DND-41 (cell line): ENCODE measurements at regions not wholly inside any gene's neighbourhood (a gene's known extent, or its start where the extent isn't known, plus 50 kb on each side); places are given as distances from the start of the nearest gene placed in this dataset.

Experiments
- ATAC-seq: fragments of 200-7000 bp; cut with Tn5 transposase; 3 replicates; pipeline ENCODE4 v1.9.1; 2021; ENCODE audit warnings: low read depth; ENCODE audit not compliant: insufficient read depth
- DNase-seq: peaks from one replicate; pipeline ENCODE4 v3.0.0-alpha.2; 2020
- H2AFZ ChIP-seq: 2 replicates; pipeline ENCODE4 v1.6.0; 2012; ENCODE audit warnings: low read depth, low read length
- H3K27ac ChIP-seq: 2 replicates; pipeline ENCODE4 v1.5.1; 2012; ENCODE audit warnings: low read length, inconsistent platforms
- H3K27me3 ChIP-seq: fragments of 200-600 bp; sonication (generic); 2 replicates; pipeline ENCODE4 v1.6.0; 2012; ENCODE audit warnings: low read length, mild to moderate bottlenecking, inconsistent platforms; ENCODE audit not compliant: insufficient read depth, poor library complexity
- H3K36me3 ChIP-seq: 2 replicates; pipeline ENCODE4 v1.5.1; 2012; ENCODE audit warnings: low read length, inconsistent platforms; ENCODE audit not compliant: insufficient read depth
- H3K4me1 ChIP-seq: 2 replicates; pipeline ENCODE4 v1.5.1; 2012; ENCODE audit warnings: mild to moderate bottlenecking, low read length; ENCODE audit not compliant: insufficient read depth
- H3K4me2 ChIP-seq: 2 replicates; pipeline ENCODE4 v1.6.0; 2012; ENCODE audit warnings: mild to moderate bottlenecking, moderate library complexity, low read length, inconsistent platforms; ENCODE audit not compliant: insufficient read depth
- H3K4me3 ChIP-seq, 2 experiments: fragments of 200-600 bp in 1 of 2; shearing (Covaris generic) in 1 of 2; 2 replicates each; pipeline ENCODE4 v1.5.1; 2012 to 2016; ENCODE audit warnings: inconsistent platforms in 2 of 2, low read length in 2 of 2, mild to moderate bottlenecking in 2 of 2, low read depth in 1 of 2, moderate library complexity in 1 of 2
- H3K79me2 ChIP-seq: 2 replicates; pipeline ENCODE4 v1.6.0; 2012; ENCODE audit warnings: low read length, inconsistent platforms; ENCODE audit not compliant: insufficient read depth
- H3K9ac ChIP-seq: 2 replicates; pipeline ENCODE4 v1.6.0; 2012; ENCODE audit warnings: low read depth, mild to moderate bottlenecking, inconsistent platforms, low read length, moderate library complexity
- H3K9me3 ChIP-seq: 2 replicates; pipeline ENCODE4 v1.5.1; 2012; ENCODE audit warnings: low read length, moderate library complexity, mild to moderate bottlenecking, inconsistent platforms; ENCODE audit not compliant: insufficient read depth, severe bottlenecking
- H4K20me1 ChIP-seq: 2 replicates; pipeline ENCODE4 v1.6.0; 2012; ENCODE audit warnings: low read length; ENCODE audit not compliant: insufficient read depth
- EZH2 ChIP-seq: IDR thresholded peaks from 3 replicates; pipeline ENCODE4 v1.6.1; 2012; ENCODE audit warnings: borderline replicate concordance, low read depth, mild to moderate bottlenecking, moderate library complexity, low read length, inconsistent platforms; ENCODE audit not compliant: severe bottlenecking
- TF ChIP-seq, protein P1 (sequence below): IDR thresholded peaks from 2 replicates; pipeline ENCODE4 v1.5.1; 2012; ENCODE audit warnings: borderline replicate concordance, low read length, moderate library complexity, mild to moderate bottlenecking; ENCODE audit not compliant: poor library complexity, severe bottlenecking; ENCODE audit errors: extremely low read depth

DNA sequence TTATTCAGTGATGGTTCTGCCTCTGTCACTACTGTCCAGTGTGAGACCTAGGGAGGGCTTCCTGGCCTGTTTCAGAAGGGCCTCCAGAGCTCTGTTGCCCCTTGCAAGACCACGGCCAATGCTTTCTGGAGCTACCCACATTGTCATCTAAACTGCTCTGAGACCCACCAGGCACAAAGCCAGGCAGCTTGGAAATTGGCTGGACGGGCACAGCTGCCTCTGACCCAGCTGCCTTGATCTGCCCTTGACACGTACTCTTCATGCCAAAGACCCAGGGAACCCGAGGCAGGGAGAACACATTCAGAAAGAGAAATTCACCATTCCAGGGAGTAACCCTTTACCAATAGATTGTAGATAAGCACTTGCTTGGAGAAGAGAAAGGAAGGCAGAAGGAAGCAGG, 183.7 kb upstream of the SIX2 start:
- Histone ChIP-seq H3K9ac (no peak overlapping the region), H3K27me3 (no peaks in the 10 kb centered on the region), H3K4me1 (no peaks in the 10 kb centered on the region; the same call in 1 of the 2 replicates), H3K27ac (no peak overlapping the region), H3K4me3 (no peak overlapping the region), H3K9me3 (no peaks in the 10 kb centered on the region), H2AFZ (no peak overlapping the region), H3K36me3 (no peaks in the 10 kb centered on the region), H3K79me2 (no peaks in the 10 kb centered on the region), H4K20me1 (no peaks in the 10 kb centered on the region), H3K4me2 (no peak overlapping the region)
- no peak for ATAC-seq
- no peak for DNase-seq
- TF ChIP-seq EZH2: no peak
- TF ChIP-seq, protein P1, sequence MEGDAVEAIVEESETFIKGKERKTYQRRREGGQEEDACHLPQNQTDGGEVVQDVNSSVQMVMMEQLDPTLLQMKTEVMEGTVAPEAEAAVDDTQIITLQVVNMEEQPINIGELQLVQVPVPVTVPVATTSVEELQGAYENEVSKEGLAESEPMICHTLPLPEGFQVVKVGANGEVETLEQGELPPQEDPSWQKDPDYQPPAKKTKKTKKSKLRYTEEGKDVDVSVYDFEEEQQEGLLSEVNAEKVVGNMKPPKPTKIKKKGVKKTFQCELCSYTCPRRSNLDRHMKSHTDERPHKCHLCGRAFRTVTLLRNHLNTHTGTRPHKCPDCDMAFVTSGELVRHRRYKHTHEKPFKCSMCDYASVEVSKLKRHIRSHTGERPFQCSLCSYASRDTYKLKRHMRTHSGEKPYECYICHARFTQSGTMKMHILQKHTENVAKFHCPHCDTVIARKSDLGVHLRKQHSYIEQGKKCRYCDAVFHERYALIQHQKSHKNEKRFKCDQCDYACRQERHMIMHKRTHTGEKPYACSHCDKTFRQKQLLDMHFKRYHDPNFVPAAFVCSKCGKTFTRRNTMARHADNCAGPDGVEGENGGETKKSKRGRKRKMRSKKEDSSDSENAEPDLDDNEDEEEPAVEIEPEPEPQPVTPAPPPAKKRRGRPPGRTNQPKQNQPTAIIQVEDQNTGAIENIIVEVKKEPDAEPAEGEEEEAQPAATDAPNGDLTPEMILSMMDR: no peak

DNA sequence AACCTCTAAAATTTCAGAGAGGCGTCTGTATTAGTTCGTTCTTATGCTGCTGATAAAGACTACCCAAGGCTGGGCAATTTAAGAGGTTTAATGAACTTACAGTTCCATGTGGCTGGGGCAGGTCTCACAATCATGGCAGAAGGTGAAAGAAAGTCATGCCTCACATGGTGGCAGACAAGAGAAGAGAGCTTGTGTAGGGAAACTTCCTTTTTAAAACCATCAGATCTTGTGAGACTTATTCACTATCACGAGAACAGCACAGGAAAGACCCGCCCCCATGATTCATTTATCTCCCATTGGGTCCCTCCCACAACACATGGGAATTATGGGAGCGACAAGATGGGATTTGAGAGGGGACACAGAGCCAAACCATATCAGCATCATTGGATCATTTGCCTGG, 183.2 kb upstream of the SIX2 start:
- no peaks in the 10 kb centered on the region for H3K27me3 ChIP-seq
- H2AFZ ChIP-seq: no peak overlapping the region
- H3K79me2 ChIP-seq: no peaks in the 10 kb centered on the region
- no peaks in the 10 kb centered on the region for H4K20me1 ChIP-seq
- ATAC-seq (no peak), DNase-seq (no peak)
- no peak overlapping the region for H3K27ac ChIP-seq
- no peak overlapping the region for H3K9ac ChIP-seq
- H3K4me1 ChIP-seq: no peaks in the 10 kb centered on the region; the same call in 1 of the 2 replicates
- no peak overlapping the region for H3K4me2 ChIP-seq
- TF ChIP-seq, protein P1: no peak
- TF ChIP-seq EZH2: no peak
- no peaks in the 10 kb centered on the region for H3K36me3 ChIP-seq
- H3K9me3 ChIP-seq: no peaks in the 10 kb centered on the region
- H3K4me3 ChIP-seq: no peak overlapping the region

DNA sequence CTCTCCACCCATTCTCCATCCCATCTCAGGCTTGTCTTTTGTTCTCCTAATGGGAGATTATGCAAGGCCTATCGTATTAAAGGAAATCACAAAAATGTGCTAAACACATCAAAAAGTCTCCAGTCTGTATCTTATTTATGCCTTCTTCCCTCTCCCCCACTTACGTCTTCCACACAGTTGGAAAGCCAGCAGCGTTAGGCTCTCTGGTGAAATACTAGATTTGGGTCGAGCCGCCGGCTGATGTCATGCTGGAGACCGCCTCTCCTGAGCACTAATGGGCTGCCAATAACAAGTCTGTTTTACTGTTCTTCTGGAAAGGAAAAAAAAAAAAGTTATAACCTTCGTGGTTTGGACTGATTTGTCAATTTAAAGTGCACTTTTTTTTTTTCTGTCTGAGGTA, 182.7 kb upstream of the SIX2 start:
- ATAC-seq: no peak
- Histone ChIP-seq H3K27me3 (no peaks in the 10 kb centered on the region), H2AFZ (no peak overlapping the region), H3K36me3 (no peaks in the 10 kb centered on the region), H3K9ac (no peak overlapping the region), H3K4me2 (no peak overlapping the region), H3K4me1 (no peaks in the 10 kb centered on the region; the same call in 1 of the 2 replicates), H4K20me1 (no peaks in the 10 kb centered on the region), H3K4me3 (no peak overlapping the region), H3K79me2 (no peaks in the 10 kb centered on the region), H3K27ac (no peak overlapping the region), H3K9me3 (no peaks in the 10 kb centered on the region)
- no peak for DNase-seq
- TF ChIP-seq, protein P1: no peak
- no peak for TF ChIP-seq EZH2
